Eye (tissue), 1 donor: ENCODE measurements at regions not wholly inside any gene's neighbourhood (a gene's known extent, or its start where the extent isn't known, plus 50 kb on each side); places are given as distances from the start of the nearest gene placed in this dataset.
"Not testable (repeated sequence)": the region's sequence is repeated elsewhere in the genome, so short reads cannot be mapped to it uniquely, and the experiment has no call there.

ENCODE experiments used
- DNase-seq: peaks from one replicate; pipeline ENCODE4 v3.0.0-alpha.2; 2015

DNA sequence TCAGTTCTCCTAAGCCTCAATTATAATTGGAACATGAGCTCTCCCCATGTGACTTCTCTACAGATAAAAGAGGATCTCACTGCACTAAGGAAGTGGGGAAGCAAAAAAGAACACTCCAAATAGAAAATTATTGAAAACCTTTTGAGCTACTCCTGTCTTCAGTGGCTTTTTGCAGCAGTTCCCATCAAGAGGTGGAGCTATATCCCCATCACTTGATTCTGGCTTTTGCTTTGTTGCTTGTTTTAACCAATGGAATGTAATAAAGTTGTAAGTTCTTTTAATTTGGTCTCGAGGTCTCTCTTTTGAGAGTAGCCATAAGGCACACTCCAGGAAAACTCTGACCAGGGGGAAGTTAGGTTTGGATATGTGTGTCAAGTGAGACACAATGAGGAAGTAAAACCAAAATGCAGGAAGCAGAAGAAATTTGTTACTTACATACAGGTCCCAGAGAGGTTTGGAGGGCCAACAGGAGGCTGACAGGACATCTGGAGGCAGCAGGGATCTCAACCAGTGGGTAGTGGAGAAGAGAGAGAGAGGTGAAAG is 569.4 kb downstream of the HTR7 start:
- DNase-seq: no peak

DNA sequence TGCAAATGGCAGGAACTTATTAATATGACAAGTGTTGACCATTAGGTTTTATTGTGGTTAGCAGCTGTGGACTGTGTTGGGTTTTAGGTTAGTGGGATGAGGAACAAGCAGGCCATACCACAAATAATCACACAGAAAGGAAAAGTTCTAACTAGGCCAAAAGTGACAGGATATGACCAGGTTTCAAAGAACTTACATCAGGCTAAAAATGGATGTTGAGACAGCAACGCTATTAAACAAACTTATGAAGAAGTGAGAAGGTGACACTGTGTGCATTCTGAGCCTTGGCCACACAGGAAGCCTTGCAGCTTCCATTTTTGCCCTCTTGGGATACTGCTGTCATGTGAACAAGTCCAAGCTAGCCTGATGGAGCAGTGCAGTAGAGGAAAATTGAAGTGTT is 568.8 kb downstream of the HTR7 start:
- DNase-seq: no peak

DNA sequence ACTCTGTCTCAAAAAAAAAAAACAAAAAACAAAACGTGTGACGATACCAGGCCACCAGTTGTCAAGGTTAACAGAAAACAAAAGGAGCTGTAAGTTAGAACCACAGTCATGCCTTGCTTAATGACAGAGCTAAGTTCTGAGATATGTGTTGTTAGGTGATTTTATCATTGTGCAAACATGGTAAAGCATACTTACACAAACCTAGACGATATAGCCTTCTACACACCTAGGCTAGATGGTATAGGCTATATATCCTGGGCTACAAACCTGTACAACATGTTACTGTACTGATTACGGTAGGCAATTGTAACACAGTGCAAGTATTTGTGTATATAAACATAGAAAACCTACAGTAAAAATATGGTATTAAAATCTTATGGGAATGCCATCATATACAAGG is 564.2 kb downstream of the HTR7 start:
- DNase-seq: no peak

DNA sequence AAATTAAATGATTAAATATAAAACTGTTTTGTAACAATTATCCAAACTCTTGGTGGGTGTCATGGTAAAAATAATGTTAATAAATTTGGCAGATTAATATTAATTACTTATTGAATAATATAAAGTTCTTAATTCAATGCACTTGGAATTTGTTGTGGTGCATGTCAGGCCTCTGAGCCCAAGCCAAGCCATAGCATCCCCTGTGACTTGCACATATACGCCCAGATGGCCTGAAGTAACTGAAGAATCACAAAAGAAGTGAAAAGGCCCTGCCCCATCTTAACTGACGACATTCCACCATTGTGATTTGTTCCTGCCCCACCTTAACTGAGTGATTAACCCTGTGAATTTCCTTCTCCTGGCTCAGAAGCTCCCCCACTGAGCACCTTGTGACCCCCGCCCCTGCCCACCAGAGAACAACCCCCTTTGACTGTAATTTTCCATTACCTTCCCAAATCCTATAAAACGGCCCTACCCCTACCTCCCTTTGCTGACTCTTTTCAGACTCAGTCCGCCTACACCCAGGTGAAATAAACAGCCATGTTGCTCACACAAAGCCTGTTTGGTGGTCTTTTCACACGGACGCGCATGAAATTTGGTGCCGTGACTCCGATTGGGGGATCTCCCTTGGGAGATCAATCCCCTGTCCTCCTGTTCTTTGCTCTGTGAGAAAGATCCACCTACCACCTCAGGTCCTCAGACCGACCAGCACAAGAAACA is 562.9 kb downstream of the HTR7 start:
- not testable (repeated sequence) for DNase-seq

DNA sequence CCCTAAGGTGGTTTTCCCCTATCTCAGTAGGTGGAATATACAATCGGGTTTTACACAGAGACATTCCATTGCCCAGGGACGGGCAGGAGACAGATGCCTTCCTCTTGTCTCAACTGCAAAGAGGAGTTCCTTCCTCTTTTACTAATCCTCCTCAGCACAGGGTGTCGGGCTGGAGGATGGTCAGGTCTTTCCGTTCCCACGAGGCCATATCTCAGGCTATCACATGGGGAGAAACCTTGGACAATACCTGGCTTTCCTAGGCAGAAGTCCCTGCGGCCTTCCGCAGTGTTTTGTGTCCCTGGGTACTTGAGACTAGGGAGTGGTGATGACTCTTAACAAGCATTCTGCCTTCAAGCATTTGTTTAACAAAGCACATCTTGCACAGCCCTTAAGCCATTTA is 555.8 kb downstream of the HTR7 start:
- DNase-seq: not testable (repeated sequence)

DNA sequence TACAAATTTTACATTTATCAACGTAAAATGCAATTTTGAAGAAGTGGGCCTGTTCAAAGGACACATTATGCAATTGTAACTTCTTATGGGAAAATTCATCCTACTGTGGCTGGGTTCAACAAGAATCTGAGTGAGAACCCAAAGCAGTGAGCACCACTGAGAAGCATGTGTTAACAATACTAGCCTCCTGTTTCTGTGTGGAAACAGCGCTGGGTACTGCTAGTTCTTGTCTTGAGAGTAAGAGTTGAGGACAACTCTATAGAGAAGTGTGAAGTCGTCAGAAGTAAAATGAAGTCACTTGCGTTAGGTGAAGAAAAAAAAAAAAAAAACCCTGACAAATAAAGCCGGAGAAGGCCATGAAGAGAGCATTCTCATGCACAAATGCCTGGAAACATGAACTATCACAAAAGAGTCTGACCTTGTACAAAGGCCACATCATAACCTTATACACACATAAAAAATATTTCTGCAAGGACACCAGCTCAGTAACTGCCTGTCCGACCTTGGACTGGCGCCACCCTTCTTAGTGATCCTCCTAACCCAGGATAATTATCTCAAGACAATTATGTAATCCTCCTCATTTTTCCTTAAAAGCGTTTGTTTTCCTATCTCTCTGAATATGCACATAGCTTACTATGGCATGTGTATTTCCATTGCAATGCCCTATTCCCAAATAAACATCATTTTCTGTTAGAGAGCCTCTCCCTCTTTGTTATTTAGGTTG is 554.9 kb downstream of the HTR7 start:
- no peak for DNase-seq

DNA sequence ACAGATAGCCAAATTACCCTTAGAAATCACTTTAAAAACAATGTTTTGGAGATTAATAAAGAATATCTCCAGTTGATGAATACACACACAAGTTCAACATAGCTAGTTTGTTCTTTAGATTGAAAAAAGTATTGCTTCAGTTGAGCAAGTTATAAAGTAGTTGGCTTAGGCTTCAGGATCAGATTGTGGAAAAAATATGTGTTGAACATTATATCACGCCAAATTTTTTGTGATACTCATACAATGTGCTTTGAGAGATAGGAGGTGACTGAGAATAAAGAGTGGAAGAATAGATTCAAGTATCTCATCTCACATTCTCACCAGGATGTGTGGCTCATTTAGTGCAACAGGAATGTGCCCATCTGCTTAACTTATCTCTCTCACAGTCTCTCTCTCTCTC is 553.3 kb downstream of the HTR7 start:
- DNase-seq: no peak

DNA sequence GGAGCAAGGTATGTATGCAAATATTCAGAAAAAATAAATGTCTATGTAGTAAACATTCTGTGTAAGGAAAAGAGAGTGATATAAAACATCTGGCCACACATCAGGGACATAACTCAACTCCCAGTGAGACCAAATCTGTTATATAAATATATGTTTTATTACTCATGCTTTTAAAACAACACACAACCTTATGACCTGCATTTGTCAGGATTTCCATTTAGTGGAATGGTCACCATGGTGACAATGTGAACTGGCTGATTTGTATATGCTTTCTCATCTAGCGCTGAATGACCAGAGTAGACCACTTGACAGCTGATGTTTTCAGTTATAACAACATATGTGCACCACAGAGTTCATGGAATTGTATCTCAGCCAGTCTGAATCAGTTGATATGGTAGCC is 551.7 kb downstream of the HTR7 start:
- DNase-seq: peak; percentile 73

DNA sequence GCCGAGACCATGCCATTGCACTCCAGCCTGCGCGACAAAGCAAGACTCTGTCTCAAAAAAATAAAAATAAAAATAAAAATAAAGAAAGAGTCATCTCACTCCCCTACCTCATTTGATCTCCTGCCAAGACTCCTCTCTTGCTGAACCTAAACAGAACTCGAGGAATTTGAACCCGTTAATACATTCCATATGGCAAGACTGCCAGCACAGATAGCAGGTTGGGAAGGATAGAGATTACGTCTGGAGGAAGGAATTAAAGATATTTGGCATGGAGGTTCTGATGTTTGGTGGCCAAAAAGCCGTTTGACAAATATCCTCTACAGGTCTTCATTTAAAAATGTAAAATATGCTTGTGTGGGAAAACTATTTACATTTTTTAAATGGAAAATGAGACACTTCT is 549.6 kb downstream of the HTR7 start:
- no peak for DNase-seq

DNA sequence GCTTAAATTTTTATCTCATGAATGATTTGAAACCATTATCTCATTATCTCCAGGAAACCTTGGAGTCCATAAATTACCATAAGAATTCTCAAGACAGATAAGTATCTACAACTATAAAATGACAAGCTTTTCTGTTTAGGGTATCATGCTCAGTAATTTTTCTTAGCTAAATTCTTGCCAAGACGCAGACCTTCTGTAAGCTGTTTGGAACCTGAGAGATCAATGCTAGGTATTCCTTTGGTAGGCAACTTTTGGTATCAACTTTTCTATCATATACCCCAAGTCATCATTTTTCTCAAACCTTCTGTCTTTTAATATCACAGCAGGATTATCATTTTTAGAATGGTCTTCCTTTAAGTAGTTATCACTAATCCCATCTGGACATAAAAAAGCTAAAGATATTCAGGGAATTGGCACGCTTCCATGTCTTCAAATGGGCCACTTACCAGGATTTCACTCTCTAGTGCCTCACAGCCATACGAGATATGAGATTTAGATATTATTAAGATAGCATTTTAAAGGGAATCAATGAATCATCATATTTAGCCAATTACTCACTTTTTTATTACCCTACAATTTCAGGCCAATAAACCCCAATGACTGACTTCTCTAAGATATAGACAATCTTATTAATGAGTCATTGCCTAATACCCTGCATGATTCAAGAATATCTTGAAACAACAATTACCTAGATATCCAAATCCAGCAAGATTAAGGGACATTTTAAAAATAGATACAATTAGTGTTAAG is 544.1 kb downstream of the HTR7 start:
- no peak for DNase-seq

DNA sequence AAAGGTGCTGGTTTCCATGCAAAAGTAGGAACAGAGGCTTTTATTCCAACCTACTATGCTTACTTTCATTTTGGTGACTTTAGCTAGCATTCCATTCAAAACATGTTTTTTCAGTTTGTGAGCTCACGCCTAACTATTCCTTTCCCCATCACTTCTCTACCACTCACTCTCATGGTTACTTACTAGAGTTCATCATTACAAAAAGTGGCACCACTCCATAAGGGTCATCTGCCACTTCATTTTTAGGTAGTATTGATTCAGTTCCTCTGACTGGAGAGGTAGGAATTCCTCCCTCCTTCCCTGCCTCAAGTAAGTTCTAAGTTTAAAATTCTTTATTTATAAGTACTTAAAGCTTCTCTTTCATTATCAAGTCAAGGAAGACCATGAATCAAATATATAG is 543.1 kb downstream of the HTR7 start:
- no peak for DNase-seq

DNA sequence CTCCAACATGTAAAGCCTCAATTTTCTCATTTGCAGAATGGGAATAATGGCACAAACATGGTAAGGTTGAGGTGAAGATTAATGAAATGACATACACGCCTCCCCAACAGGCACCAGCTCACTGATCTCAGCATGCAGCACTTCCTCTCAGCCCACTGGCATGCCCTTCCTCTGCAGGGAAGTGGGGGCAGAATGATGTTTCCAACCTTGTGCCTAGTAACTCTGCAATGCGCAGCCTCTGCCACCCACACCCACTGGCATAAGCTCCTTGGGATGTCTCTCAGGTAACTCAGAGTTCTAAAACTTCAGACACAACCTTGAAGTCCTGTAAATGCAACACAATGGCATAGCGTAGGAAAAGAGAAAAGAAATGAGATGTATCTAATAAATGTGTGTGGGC is 540.7 kb downstream of the HTR7 start:
- DNase-seq: no peak

DNA sequence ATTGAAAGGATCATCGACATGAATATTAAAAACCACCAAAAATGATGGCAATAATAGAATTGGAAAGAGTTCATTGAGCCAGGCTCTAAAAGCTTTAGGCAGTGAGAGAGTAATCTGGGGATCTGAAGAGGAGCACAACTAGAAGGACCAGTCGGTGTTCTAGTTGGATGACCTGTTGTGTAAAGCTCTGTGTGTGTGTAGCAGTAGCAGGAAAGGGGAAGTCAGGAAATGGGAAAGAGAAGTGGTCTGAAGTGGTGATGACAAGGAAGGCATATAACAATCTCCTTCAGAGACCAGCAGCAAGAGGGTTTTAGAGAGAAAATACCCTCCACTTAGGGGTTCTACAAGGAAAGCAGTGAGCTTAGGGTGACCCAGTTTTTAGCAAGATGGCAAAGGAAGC is 539.2 kb downstream of the HTR7 start:
- DNase-seq: no peak

DNA sequence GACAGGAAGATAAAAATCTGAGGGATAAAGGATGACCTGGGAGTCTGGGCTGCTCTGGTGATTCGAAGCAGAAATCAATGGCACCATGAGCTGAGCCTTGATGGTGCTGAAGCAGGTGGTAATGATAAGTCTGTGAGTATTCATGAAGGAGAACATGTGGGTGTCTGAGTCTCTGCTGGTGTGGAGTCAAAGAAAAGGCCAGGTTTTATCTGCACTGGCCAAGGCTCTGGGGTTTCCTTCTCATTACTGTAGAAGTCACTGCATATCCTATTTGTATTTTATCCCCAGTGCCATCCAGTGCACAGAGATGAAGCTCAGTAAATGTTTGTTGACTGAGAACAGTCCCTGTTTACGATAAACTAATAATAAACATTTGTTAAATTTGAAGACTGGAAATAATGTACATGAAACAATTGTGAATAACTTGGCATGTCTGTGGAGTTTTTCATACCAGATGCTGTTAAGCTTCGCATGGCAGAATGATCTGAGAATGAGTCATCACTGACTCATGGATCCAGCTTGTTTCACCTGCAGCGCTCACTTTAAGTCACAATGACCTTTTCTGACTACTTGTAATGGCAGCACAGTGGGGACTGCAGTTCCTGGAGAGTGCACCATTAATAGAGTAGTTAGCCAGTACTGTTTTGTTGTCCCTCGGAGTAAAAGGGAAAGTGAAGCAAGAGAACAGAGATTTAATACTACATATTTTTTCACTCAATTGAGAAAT is 538.5 kb downstream of the HTR7 start:
- peak; percentile 18 for DNase-seq

DNA sequence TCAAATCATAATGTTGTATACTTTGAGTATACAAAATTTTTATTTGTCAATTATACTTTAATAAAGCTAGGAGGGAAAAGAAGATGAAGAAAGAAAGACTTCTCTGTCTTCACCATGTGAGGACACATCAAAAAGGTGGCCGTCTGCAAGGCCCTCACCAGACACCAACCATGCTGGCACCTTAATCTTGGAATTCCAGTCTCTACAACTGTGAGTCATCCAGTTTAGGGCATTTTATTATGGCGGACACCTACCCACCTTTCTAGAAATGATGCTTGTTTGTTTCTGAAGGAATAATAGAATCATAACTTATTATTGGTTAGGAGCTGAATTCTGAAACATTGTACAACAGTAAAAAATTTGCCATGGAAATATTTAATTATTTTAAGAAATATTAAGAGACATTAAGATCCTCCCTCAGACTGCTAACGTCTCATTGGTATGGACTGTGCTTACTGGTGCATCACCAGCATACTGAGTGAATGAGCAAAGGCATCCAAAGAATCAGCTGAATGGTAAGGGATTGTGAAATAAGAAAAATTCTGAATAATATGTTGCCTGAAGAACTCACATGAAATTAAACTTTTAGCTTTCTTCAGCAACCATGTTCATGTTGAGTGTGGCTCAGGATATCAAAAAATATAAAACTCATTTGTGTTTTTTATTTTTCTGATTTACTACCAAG is 536.6 kb downstream of the HTR7 start:
- no peak for DNase-seq

DNA sequence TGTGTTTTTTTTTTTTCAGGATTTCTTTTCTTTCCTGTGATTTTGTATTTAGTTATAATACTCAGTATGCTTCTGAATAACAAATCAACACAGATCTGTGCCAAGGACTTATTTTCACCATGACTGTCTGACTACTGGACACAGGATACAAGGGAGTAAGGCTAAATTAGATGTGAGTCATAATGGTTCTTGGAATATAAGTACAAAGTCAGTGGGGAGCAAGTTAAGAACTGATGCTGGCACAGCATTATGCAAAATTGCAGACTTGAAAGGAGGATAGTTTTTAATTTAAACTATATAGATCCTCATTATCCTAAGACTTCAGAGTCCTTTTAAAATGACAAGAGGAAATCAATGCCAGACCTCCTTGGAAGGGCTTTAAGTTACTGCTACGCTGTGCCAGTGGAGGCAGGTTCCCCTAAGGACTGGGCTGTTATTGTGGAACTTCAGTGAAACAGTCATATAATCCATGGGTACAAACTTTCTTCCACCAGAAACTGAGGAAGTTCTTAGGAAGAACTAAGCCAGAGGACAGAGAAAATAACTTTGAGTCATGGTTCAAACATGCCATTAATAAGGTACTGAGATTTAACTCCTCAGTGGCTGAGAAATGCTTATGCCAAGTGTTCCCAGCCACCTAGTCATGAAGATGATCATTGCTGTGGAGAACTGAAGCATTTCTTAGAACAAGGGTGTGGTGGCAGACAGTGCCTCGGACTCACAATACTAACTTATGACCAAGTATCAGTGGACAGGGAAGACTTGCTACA is 531.2 kb downstream of the HTR7 start:
- no peak for DNase-seq

DNA sequence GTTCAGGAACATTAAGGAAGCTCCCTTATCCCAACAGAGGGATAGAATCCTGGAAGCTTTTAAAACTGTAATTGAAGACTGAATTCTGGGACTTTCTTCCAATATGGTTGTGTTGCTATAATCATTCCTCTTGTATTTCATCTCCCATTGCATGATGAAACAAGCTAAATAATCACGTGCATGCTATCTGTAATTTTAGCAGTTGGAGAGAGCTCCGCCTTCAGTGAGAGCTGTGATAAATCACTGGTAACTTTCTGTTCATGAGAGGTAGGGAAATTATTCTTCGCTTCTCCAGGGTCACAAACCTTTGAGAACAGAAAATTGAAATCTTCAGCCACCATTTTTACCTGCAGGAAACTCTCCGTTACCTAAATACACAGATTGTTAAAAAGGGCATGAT is 530.2 kb downstream of the HTR7 start:
- DNase-seq: no peak

DNA sequence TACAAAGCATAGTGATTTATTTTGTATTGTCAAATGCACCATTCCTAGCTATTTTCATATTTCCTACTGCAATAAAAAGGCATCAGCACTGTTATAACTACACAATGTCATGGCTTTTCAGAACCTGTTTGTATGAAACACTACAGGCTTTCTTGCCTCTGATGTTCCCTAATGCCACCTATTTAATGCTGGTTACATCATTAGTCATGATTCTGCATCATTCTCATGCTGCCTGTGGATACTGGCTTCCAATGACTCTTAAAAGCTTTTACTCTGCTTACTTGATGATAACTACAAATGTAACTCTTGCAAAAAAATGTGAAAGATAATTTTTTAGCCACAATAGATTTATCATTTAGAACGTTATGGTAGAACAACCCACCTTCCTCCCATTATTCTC is 529.4 kb downstream of the HTR7 start:
- no peak for DNase-seq

DNA sequence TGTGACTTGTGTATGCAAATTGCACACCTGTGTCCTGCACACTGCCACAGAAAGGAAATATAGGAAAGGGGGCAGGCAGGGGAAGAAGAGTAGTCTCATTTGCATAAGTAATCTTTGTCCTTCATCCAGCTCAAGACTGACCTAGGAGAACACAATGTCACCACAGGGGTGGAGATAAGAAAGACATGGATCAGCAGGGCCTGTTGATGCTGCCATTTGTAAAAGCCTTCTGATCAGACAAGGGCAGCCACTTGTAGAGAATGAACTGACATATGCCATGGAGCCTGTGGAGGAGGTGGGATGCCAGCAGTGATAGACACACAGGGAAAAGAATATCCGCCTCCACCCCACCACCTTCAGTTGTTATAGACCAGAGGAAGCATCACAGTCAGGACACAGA is 528.9 kb downstream of the HTR7 start:
- no peak for DNase-seq

DNA sequence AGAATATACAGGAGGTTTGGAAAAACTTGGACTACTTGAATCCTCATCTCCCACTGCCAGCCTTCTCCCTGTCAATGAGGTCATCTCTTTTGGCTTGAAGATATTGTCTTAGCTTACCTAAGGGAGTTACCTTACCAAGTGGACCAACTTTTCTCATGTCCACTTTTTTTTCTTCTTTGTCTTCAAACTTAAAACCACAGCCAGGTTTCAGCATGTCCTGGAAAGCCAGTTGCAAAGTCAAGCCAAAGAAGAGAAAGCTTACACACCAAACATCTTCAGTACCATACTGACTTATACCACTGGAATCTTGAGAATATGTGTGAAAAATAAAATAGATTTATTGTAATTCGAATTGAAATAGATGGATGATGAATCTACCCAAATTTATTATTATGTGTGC is 520.5 kb downstream of the HTR7 start:
- DNase-seq: no peak

DNA sequence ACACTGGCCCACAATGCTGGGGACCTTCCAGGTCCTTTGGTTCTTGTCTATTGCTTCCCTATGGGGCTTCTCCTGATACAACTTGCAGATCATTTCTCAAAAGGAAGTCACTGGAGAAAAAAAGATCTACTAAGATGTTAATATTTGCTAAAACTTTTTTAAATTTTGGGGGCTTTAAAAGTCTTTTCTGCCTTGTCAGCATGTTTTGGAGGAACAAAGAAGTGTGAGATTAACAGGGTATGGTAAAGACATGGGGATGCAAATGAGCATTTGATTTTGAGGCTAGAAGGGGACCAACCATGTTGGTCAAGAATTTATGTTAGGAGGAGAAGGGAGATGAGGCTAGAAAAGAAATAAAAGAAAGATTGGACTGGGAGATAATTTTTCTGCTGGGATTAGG is 515.4 kb downstream of the HTR7 start:
- no peak for DNase-seq

DNA sequence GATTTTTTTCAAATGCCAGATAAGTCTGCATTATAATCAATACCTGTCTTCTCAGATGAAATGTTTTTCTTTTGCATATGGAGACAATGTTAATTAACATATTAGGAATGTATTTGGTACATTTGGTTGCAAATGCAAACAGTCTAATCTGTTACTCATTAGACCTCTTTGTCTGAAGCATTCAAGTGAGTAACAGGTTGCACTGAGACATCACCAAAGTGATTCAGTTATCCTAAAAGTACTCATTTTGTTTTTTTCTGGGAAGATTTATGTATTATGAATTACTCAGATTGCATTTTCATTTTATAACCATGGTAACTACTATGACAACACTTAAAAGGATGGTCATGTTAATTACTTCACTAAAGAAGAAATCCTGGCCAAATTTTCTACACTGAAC is 513.6 kb downstream of the HTR7 start:
- no peak for DNase-seq
